OCI-LY1 (cell line): ENCODE measurements at regions not wholly inside any gene's neighbourhood (a gene's known extent, or its start where the extent isn't known, plus 50 kb on each side); places are given as distances from the start of the nearest gene placed in this dataset.

Source experiments
- H2AFZ ChIP-seq: fragments of 200-600 bp; sonication (generic), shearing (Covaris generic); 2 replicates; pipeline ENCODE4 v1.6.0; 2014; ENCODE audit warnings: antibody characterized with exemption, mild to moderate bottlenecking, low read length
- H3F3A ChIP-seq: fragments of 200-600 bp; sonication (generic), shearing (Covaris generic); 2 replicates; pipeline ENCODE4 v1.6.0; 2014; ENCODE audit warnings: mild to moderate bottlenecking, antibody characterized with exemption, low read length, moderate library complexity; ENCODE audit not compliant: insufficient read depth
- H3K27ac ChIP-seq: fragments of 200-600 bp; sonication (generic); 2 replicates; pipeline ENCODE4 v1.5.1; 2014; ENCODE audit warnings: low read length, mixed run types, mild to moderate bottlenecking, low read depth; ENCODE audit not compliant: poor library complexity, severe bottlenecking
- H3K27me3 ChIP-seq: fragments of 200-600 bp; sonication (generic); 2 replicates; pipeline ENCODE4 v1.6.0; 2014; ENCODE audit warnings: antibody characterized with exemption, mild to moderate bottlenecking, low read length, moderate library complexity; ENCODE audit not compliant: insufficient read depth
- H3K36me3 ChIP-seq: fragments of 200-600 bp; sonication (generic); 2 replicates; pipeline ENCODE4 v1.6.1; 2014; ENCODE audit warnings: mild to moderate bottlenecking, antibody characterized with exemption, low read length, moderate library complexity, mixed read lengths; ENCODE audit not compliant: insufficient read depth
- H3K4me1 ChIP-seq: fragments of 200-600 bp; sonication (generic); 2 replicates; pipeline ENCODE4 v1.5.1; 2014; ENCODE audit warnings: mild to moderate bottlenecking, low read length, moderate library complexity; ENCODE audit not compliant: insufficient read depth, severe bottlenecking
- H3K4me2 ChIP-seq: fragments of 200-600 bp; sonication (generic), shearing (Covaris generic); 2 replicates; pipeline ENCODE4 v1.6.1; 2014; ENCODE audit warnings: low read length
- H3K4me3 ChIP-seq: fragments of 200-600 bp; sonication (generic); 2 replicates; pipeline ENCODE4 v1.5.1; 2014; ENCODE audit warnings: low read length, low read depth, mild to moderate bottlenecking, mixed read lengths; ENCODE audit not compliant: poor library complexity, severe bottlenecking
- H3K79me2 ChIP-seq: fragments of 200-600 bp; shearing (Covaris generic); 2 replicates; pipeline ENCODE4 v1.6.1; 2016; ENCODE audit warnings: mixed run types, low read length, mixed read lengths; ENCODE audit not compliant: insufficient read depth
- H3K9ac ChIP-seq: fragments of 200-600 bp; sonication (generic), shearing (Covaris generic); 2 replicates; pipeline ENCODE4 v1.6.1; 2014; ENCODE audit warnings: mild to moderate bottlenecking, low read length, mixed read lengths
- H3K9me2 ChIP-seq: fragments of 200-600 bp; sonication (generic), shearing (Covaris generic); 2 replicates; pipeline ENCODE4 v1.6.1; 2014; ENCODE audit warnings: low read depth, mild to moderate bottlenecking, low read length, mixed read lengths
- H3K9me3 ChIP-seq: fragments of 200-600 bp; shearing (Covaris generic); 2 replicates; pipeline ENCODE4 v1.6.1; 2014; ENCODE audit warnings: low read length, mixed read lengths
- H4K20me1 ChIP-seq: fragments of 200-600 bp; sonication (generic), shearing (Covaris generic); 2 replicates; pipeline ENCODE4 v1.6.0; 2016; ENCODE audit warnings: mild to moderate bottlenecking, low read length; ENCODE audit not compliant: insufficient read depth
- CTCF ChIP-seq: fragments of 200-600 bp; sonication (generic), shearing (Covaris generic); IDR thresholded peaks from 2 replicates; pipeline ENCODE4 v1.5.1; 2017; ENCODE audit warnings: mild to moderate bottlenecking, antibody characterized with exemption, low read length, moderate library complexity, mixed read lengths
- EZH2 ChIP-seq: fragments of 200-600 bp; sonication (generic), shearing (Covaris generic); IDR thresholded peaks from 2 replicates; pipeline ENCODE4 v1.8.0; 2017; ENCODE audit warnings: borderline replicate concordance, mixed run types, mild to moderate bottlenecking, antibody characterized with exemption, low read length, moderate library complexity, mixed read lengths

- Histone ChIP-seq H3K4me1 (no peaks in the 10 kb centered on the region), H3K27ac (no peak overlapping the region), H4K20me1 (no peaks in the 10 kb centered on the region), H3K9ac (no peak overlapping the region), H3K27me3 (0 out of 2 replicates have a peak, but pooled peaks cover 4% of the 10 kb centered on the region), H3K4me3 (no peak overlapping the region), H3K79me2 (no peaks in the 10 kb centered on the region), H3K9me3 (no peaks in the 10 kb centered on the region), H3K4me2 (no peak overlapping the region), H3K9me2 (no peaks in the 10 kb centered on the region), H2AFZ (no peak overlapping the region), H3F3A (no peaks in the 10 kb centered on the region), H3K36me3 (no peaks in the 10 kb centered on the region)
- TF ChIP-seq EZH2: no peak
Observed at GRCh38 chr20:19935842-19936241, 81.3 kb upstream of the NAA20 start.

- TF ChIP-seq CTCF: no peak
- TF ChIP-seq EZH2: no peak
- H4K20me1 ChIP-seq: no peaks in the 10 kb centered on the region
- no peaks in the 10 kb centered on the region for H3K4me1 ChIP-seq
- no peaks in the 10 kb centered on the region for H3K9me2 ChIP-seq
- no peak overlapping the region for H3K27ac ChIP-seq
- H3K27me3 ChIP-seq: 0 out of 2 replicates have a peak, but pooled peaks cover 4% of the 10 kb centered on the region
- no peaks in the 10 kb centered on the region for H3K36me3 ChIP-seq
- H3K4me2 ChIP-seq: no peak overlapping the region
- H3K4me3 ChIP-seq: no peak overlapping the region
- no peak overlapping the region for H2AFZ ChIP-seq
- no peaks in the 10 kb centered on the region for H3K9me3 ChIP-seq
- H3K9ac ChIP-seq: no peak overlapping the region
- no peaks in the 10 kb centered on the region for H3F3A ChIP-seq
- no peaks in the 10 kb centered on the region for H3K79me2 ChIP-seq
Observed at GRCh38 chr20:19936466-19937200, 80.5 kb upstream of the NAA20 start.

- Histone ChIP-seq H3K4me1 (no peaks in the 10 kb centered on the region), H3K4me3 (no peak overlapping the region), H3K9me3 (no peaks in the 10 kb centered on the region), H3K27ac (no peak overlapping the region), H3K9me2 (no peaks in the 10 kb centered on the region), H3K36me3 (no peaks in the 10 kb centered on the region), H2AFZ (no peak overlapping the region), H3K79me2 (no peaks in the 10 kb centered on the region), H3K27me3 (0 out of 2 replicates have a peak, but pooled peaks cover 4% of the 10 kb centered on the region), H3F3A (no peaks in the 10 kb centered on the region), H3K9ac (no peak overlapping the region), H4K20me1 (no peaks in the 10 kb centered on the region), H3K4me2 (no peak overlapping the region)
- TF ChIP-seq CTCF (no peak), EZH2 (no peak)
Observed at GRCh38 chr20:19937218-19937617, 79.9 kb upstream of the NAA20 start.
